HCT116 (cell line): ENCODE measurements at regions not wholly inside any gene's neighbourhood (a gene's known extent, or its start where the extent isn't known, plus 50 kb on each side); places are given as distances from the start of the nearest gene placed in this dataset.

ENCODE experiments used
- ATAC-seq: fragments of 200-7000 bp; cut with Tn5 transposase; 2 replicates; pipeline ENCODE4 v1.9.1; 2020; ENCODE audit warnings: mild to moderate bottlenecking, moderate library complexity
- BruUV-seq: library from RNA; stranded (reverse); fragments of 400-500 nt; replicated peaks from 2 replicates; lab custom pipeline; 2021; lab: Mats Ljungman, UMichigan
- CTCF ChIA-PET: fragments of 300-600 bp; sonication (Branson Sonifier 250); formaldehyde crosslinking; loops from one replicate; lab custom pipeline; 2021; ENCODE audit warnings: antibody characterized with exemption; lab: Charles Lee
- POLR2A ChIA-PET: fragments of 300-600, 350-600 bp; sonication (Branson Sonifier 250); formaldehyde crosslinking; loops from one replicate; lab custom pipeline; 2021; ENCODE audit warnings: antibody characterized with exemption; lab: Charles Lee
- RAD21 ChIA-PET, 2 experiments: fragments of 300-600 bp; sonication (Branson Sonifier 250); formaldehyde crosslinking; loops; one replicate each; lab custom pipeline; 2023; ENCODE audit warnings: low total read pairs in 2 of 2; ENCODE audit not compliant: uncharacterized antibody in 2 of 2, unreplicated experiment in 2 of 2, low non-redundant PET in 1 of 2; lab: Charles Lee
- DNase-seq: peaks from one replicate; pipeline ENCODE4 v3.0.0-alpha.2; 2010; ENCODE audit warnings: low read depth, low spot score
- H2AFZ ChIP-seq: fragments of 200-600 bp; shearing (Covaris generic), sonication (generic); 2 replicates; pipeline ENCODE4 v1.6.1; 2017; ENCODE audit warnings: low read depth, mixed run types, mixed read lengths, antibody characterized with exemption, low read length; ENCODE audit not compliant: poor library complexity, severe bottlenecking
- H3K27ac ChIP-seq: 2 replicates; pipeline ENCODE4 v1.5.1; 2012; ENCODE audit warnings: low read depth, low read length
- H3K27me3 ChIP-seq: fragments of 200-600 bp; sonication (generic); 2 replicates; pipeline ENCODE4 v1.6.1; 2016; ENCODE audit warnings: mixed run types, low read length, mixed read lengths; ENCODE audit not compliant: insufficient read depth
- H3K36me3 ChIP-seq, 2 experiments: fragments of 200-500 bp in 1 of 2; fragments of 200-600 bp in 1 of 2; sonication (Bioruptor generic) in 1 of 2; sonication (generic) in 1 of 2; 2 replicates each; pipeline versions ENCODE4 v1.5.1 to v1.6.1; 2014 to 2016; ENCODE audit warnings: low read length in 2 of 2, inconsistent platforms in 1 of 2, mixed read lengths in 1 of 2, mixed run types in 1 of 2; ENCODE audit not compliant: insufficient read depth in 2 of 2, control insufficient read depth in 1 of 2
- H3K4me1 ChIP-seq, 2 experiments: fragments of 200-600 bp in 1 of 2; sonication (generic) in 1 of 2; 2 replicates each; pipeline versions ENCODE4 v1.5.1 to v1.6.1; 2012 to 2017; ENCODE audit warnings: low read length in 2 of 2, inconsistent platforms in 1 of 2, mild to moderate bottlenecking in 1 of 2, mixed read lengths in 1 of 2, mixed run types in 1 of 2, moderate library complexity in 1 of 2; ENCODE audit not compliant: insufficient read depth in 2 of 2, control insufficient read depth in 1 of 2
- H3K4me2 ChIP-seq: fragments of 200-600 bp; sonication (generic); 2 replicates; pipeline ENCODE4 v1.6.1; 2017; ENCODE audit warnings: mixed run types, low read length, mixed read lengths
- H3K4me3 ChIP-seq, 2 experiments: fragments of 200-600 bp in 1 of 2; sonication (generic) in 1 of 2; replicated peaks in 1 of 2; 2 replicates each; pipeline ENCODE4 v1.5.1; 2011 to 2016; ENCODE audit warnings: low read length in 2 of 2, control low read depth in 1 of 2, low read depth in 1 of 2, mild to moderate bottlenecking in 1 of 2, mixed read lengths in 1 of 2, mixed run types in 1 of 2
- H3K79me2 ChIP-seq: fragments of 200-600 bp; sonication (generic); 2 replicates; pipeline ENCODE4 v1.6.1; 2017; ENCODE audit warnings: mild to moderate bottlenecking, mixed run types, low read length, moderate library complexity, mixed read lengths; ENCODE audit not compliant: insufficient read depth
- H3K9ac ChIP-seq: fragments of 200-600 bp; sonication (generic); 2 replicates; pipeline ENCODE4 v1.6.1; 2016; ENCODE audit warnings: low read length, mixed read lengths
- H3K9me2 ChIP-seq: fragments of 200-600 bp; sonication (generic), shearing (Covaris generic); 2 replicates; pipeline ENCODE4 v1.6.1; 2017; ENCODE audit warnings: mixed run types, mild to moderate bottlenecking, moderate library complexity; ENCODE audit not compliant: insufficient read depth
- H3K9me3 ChIP-seq, 2 experiments: fragments of 200-500 bp in 1 of 2; fragments of 200-600 bp in 1 of 2; sonication (Bioruptor generic) in 1 of 2; sonication (generic) in 1 of 2; 2 replicates each; pipeline ENCODE4 v1.6.1; 2014 to 2017; ENCODE audit warnings: low read length in 2 of 2, mixed read lengths in 2 of 2, inconsistent platforms in 1 of 2, low read depth in 1 of 2, mild to moderate bottlenecking in 1 of 2, mixed run types in 1 of 2, moderate library complexity in 1 of 2; ENCODE audit not compliant: control insufficient read depth in 1 of 2, insufficient read depth in 1 of 2
- H4K20me1 ChIP-seq: fragments of 200-600 bp; sonication (generic), shearing (Covaris generic); 2 replicates; pipeline ENCODE4 v1.6.1; 2017; ENCODE audit warnings: mixed run types, mild to moderate bottlenecking, moderate library complexity; ENCODE audit not compliant: insufficient read depth
- CBX3 ChIP-seq: IDR thresholded peaks from 2 replicates; pipeline ENCODE4 v1.6.1; 2012; ENCODE audit warnings: low read depth
- CEBPB ChIP-seq: IDR thresholded peaks from 2 replicates; pipeline ENCODE4 v1.6.1; 2012; ENCODE audit warnings: low read depth
- EZH2 ChIP-seq: fragments of 200-600 bp; sonication (generic); IDR thresholded peaks from 2 replicates; pipeline ENCODE4 v1.6.1; 2017; ENCODE audit warnings: antibody characterized with exemption, mixed run types
- EZH2phosphoT487 ChIP-seq: fragments of 200-600 bp; IDR thresholded peaks from 2 replicates; pipeline ENCODE4 v1.6.1; 2018; ENCODE audit warnings: antibody characterized with exemption, borderline replicate concordance
- JUND ChIP-seq: IDR thresholded peaks from 2 replicates; pipeline ENCODE4 v1.6.1; 2012
- MAX ChIP-seq: IDR thresholded peaks from 2 replicates; pipeline ENCODE4 v1.6.1; 2012
- POLR2A ChIP-seq: IDR thresholded peaks from 2 replicates; pipeline ENCODE4 v1.7.0; 2011; ENCODE audit warnings: borderline replicate concordance; ENCODE audit not compliant: insufficient read depth, insufficient read length; ENCODE audit errors: extremely low read depth
- REST ChIP-seq: IDR thresholded peaks from 2 replicates; pipeline ENCODE4 v1.6.1; 2012; ENCODE audit warnings: low read depth
- SIN3A ChIP-seq: IDR thresholded peaks from 2 replicates; pipeline ENCODE4 v1.6.1; 2012; ENCODE audit warnings: low read depth
- SRF ChIP-seq: IDR thresholded peaks from 2 replicates; pipeline ENCODE4 v1.6.1; 2012; ENCODE audit warnings: low read depth
- ZFX ChIP-seq: fragments of 450-650 bp; IDR thresholded peaks from 2 replicates; pipeline ENCODE4 v1.6.1; 2017
- ZNF274 ChIP-seq: fragments of 200-500 bp; sonication (Bioruptor generic); IDR thresholded peaks from 2 replicates; pipeline ENCODE4 v1.6.1; 2014; ENCODE audit warnings: mild to moderate bottlenecking, low read depth, low read length, inconsistent platforms
- intact Hi-C: fragments of 100-400 bp; cut with micrococcal nuclease; formaldehyde crosslinking; loops from 2 replicates; pipeline ENCODE4 v1.10.0; 2022
- TF ChIP-seq, protein P1 (sequence below): IDR thresholded peaks from 2 replicates; pipeline ENCODE4 v1.6.1; 2012
- TF ChIP-seq, protein P2 (sequence below), 3 experiments: fragments of 200-600 bp in 1 of 3; sonication (generic) in 1 of 3; IDR thresholded peaks in 2 of 3; conservative IDR thresholded peaks in 1 of 3; 2 replicates each; pipeline ENCODE4 v1.5.1; 2012 to 2017; ENCODE audit warnings: low read depth in 2 of 3, low read length in 2 of 3, antibody characterized with exemption in 1 of 3, borderline replicate concordance in 1 of 3, control low read depth in 1 of 3, mild to moderate bottlenecking in 1 of 3, mixed read lengths in 1 of 3, mixed run types in 1 of 3, moderate library complexity in 1 of 3; ENCODE audit not compliant: insufficient read depth in 1 of 3

DNA sequence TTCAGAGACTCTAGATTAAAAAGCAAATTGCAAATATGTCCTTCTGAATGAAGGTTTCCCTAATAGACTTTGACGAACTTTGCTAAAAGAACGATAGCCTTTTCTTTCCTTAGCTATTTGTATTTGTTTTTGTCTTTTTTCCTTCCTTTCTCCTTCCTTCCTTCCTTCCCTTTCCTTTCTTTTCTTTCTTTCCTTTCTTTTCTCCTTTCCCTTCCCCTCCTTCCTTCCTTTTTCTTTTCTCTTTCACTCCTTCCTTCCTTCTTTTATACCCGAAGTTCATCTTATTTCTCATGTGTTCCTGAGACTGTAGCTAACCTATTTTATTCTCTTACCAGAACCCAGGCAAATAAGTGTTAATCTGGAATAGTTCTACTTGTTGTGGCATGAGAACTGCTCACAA is 381.2 kb upstream of the RUNX1 start:
- intact Hi-C loops = loop anchor here (10.0 kb wide), 2 partner anchors 415 to 595 kb away; no protein-coding TSS in a partner anchor
- no peak overlapping the region for H3K27ac ChIP-seq
- H3K36me3 ChIP-seq = no peaks in the 10 kb centered on the region
- DNase-seq (no peak), ATAC-seq (no peak)
- BruUV-seq = no TSS peak
- H4K20me1 ChIP-seq = no peaks in the 10 kb centered on the region
- no peaks in the 10 kb centered on the region for H3K79me2 ChIP-seq
- H3K4me3 ChIP-seq = no peak overlapping the region
- no peak overlapping the region for H2AFZ ChIP-seq
- no peak overlapping the region for H3K9ac ChIP-seq
- ChIA-PET POLR2A (no interaction called here), CTCF (interaction anchor here (0.8 kb wide), 2 partner anchors 12 to 410 kb away, joined by 3 read pairs; no protein-coding TSS in a partner anchor), RAD21 (no interaction called here)
- no peaks in the 10 kb centered on the region for H3K4me1 ChIP-seq
- TF ChIP-seq MAX (no peak), SRF (no peak), ZFX (no peak), EZH2phosphoT487 (no peak), ZNF274 (no peak), JUND (no peak), POLR2A (no peak), CBX3 (no peak), SIN3A (no peak), CEBPB (no peak), REST (no peak), EZH2 (no peak)
- TF ChIP-seq, protein P1, sequence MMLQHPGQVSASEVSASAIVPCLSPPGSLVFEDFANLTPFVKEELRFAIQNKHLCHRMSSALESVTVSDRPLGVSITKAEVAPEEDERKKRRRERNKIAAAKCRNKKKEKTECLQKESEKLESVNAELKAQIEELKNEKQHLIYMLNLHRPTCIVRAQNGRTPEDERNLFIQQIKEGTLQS = no peak
- TF ChIP-seq, protein P2, sequence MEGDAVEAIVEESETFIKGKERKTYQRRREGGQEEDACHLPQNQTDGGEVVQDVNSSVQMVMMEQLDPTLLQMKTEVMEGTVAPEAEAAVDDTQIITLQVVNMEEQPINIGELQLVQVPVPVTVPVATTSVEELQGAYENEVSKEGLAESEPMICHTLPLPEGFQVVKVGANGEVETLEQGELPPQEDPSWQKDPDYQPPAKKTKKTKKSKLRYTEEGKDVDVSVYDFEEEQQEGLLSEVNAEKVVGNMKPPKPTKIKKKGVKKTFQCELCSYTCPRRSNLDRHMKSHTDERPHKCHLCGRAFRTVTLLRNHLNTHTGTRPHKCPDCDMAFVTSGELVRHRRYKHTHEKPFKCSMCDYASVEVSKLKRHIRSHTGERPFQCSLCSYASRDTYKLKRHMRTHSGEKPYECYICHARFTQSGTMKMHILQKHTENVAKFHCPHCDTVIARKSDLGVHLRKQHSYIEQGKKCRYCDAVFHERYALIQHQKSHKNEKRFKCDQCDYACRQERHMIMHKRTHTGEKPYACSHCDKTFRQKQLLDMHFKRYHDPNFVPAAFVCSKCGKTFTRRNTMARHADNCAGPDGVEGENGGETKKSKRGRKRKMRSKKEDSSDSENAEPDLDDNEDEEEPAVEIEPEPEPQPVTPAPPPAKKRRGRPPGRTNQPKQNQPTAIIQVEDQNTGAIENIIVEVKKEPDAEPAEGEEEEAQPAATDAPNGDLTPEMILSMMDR (IDR thresholded peaks at IDR 0.05 in 2 of 3, conservative IDR thresholded peaks at IDR 0.05 in 1 of 3; ENCODE audit: borderline replicate concordance in 1 of 3, insufficient read depth in 1 of 3, low read depth in 2 of 3, low read length in 2 of 3) = no peak
- no peaks in the 10 kb centered on the region for H3K9me3 ChIP-seq
- H3K4me2 ChIP-seq = no peak overlapping the region
- no peaks in the 10 kb centered on the region for H3K27me3 ChIP-seq
- no peaks in the 10 kb centered on the region for H3K9me2 ChIP-seq
